HepG2 (cell line): ENCODE measurements at regions not wholly inside any gene's neighbourhood (a gene's known extent, or its start where the extent isn't known, plus 50 kb on each side); places are given as distances from the start of the nearest gene placed in this dataset.

Source experiments
- CREM ChIP-seq, 2 experiments: sonication (generic) in 1 of 2; formaldehyde crosslinking in 1 of 2; IDR thresholded peaks; 2 replicates each; pipeline versions ENCODE4 v1.4.0 to v1.6.1; 2016 to 2020; ENCODE audit warnings: antibody characterized with exemption in 1 of 2, mild to moderate bottlenecking in 1 of 2, missing genetic modification reagents in 1 of 2
- ESRRA ChIP-seq: sonication (generic); formaldehyde crosslinking; IDR thresholded peaks from 2 replicates; pipeline ENCODE4 v1.5.1; 2020; ENCODE audit warnings: mild to moderate bottlenecking, low read depth, missing genetic modification reagents
- FOSL2 ChIP-seq: sonication (generic); formaldehyde crosslinking; IDR thresholded peaks from 2 replicates; pipeline ENCODE4 v1.4.0; 2020; ENCODE audit warnings: missing genetic modification reagents
- ISL2 ChIP-seq: sonication (generic); formaldehyde crosslinking; IDR thresholded peaks from 2 replicates; pipeline ENCODE4 v1.5.0; 2020; ENCODE audit warnings: missing genetic modification reagents
- JUND ChIP-seq: sonication (generic); formaldehyde crosslinking; IDR thresholded peaks from 2 replicates; pipeline ENCODE4 v1.8.0; 2022; ENCODE audit warnings: mild to moderate bottlenecking, missing genetic modification reagents
- NCOA2 ChIP-seq: sonication (generic); formaldehyde crosslinking; IDR thresholded peaks from 2 replicates; pipeline ENCODE4 v1.8.0; 2022; ENCODE audit warnings: inconsistent platforms
- NR2F2 ChIP-seq: IDR thresholded peaks from 2 replicates; pipeline ENCODE4 v1.6.1; 2012; ENCODE audit warnings: low read depth, inconsistent platforms, borderline replicate concordance
- NR2F6 ChIP-seq, 2 experiments: IDR thresholded peaks; 2 replicates each; pipeline ENCODE4 v1.6.1; 2016; ENCODE audit warnings: antibody characterized with exemption in 1 of 2, mild to moderate bottlenecking in 1 of 2
- RARA ChIP-seq: IDR thresholded peaks from 2 replicates; pipeline ENCODE4 v1.6.1; 2016; ENCODE audit warnings: missing genetic modification reagents, missing compliant biosample characterization
- RXRB ChIP-seq: IDR thresholded peaks from 2 replicates; pipeline ENCODE4 v1.6.1; 2016; ENCODE audit warnings: borderline replicate concordance, missing genetic modification reagents, missing compliant biosample characterization
- TCF7 ChIP-seq: sonication (generic); IDR thresholded peaks from 2 replicates; pipeline ENCODE4 v1.6.1; 2016; ENCODE audit warnings: antibody characterized with exemption, low read depth
- ZNF350 ChIP-seq: sonication (generic); formaldehyde crosslinking; IDR thresholded peaks from 2 replicates; pipeline ENCODE4 v1.4.0; 2020; ENCODE audit warnings: mild to moderate bottlenecking, low read depth, missing genetic modification reagents, borderline replicate concordance
- ZNF747 ChIP-seq: sonication (generic); formaldehyde crosslinking; IDR thresholded peaks from 2 replicates; pipeline ENCODE4 v1.8.1; 2023; ENCODE audit warnings: missing genetic modification reagents, mild to moderate bottlenecking, borderline replicate concordance
- TF ChIP-seq, protein P1 (sequence below): sonication (generic); formaldehyde crosslinking; IDR thresholded peaks from 2 replicates; pipeline ENCODE4 v1.8.0; 2022; ENCODE audit warnings: mild to moderate bottlenecking, missing genetic modification reagents
- TF ChIP-seq, protein P2 (sequence below): IDR thresholded peaks from 2 replicates; pipeline ENCODE4 v1.6.1; 2016; ENCODE audit warnings: mild to moderate bottlenecking
- TF ChIP-seq, protein P3 (sequence below): IDR thresholded peaks from 2 replicates; pipeline ENCODE4 v1.6.1; 2012; ENCODE audit warnings: low read depth, low read length, improper control_type of control experiment
- TF ChIP-seq, protein P4 (sequence below): sonication (generic); formaldehyde crosslinking; IDR thresholded peaks from 2 replicates; pipeline ENCODE4 v1.4.0; 2020; ENCODE audit warnings: missing genetic modification reagents, borderline replicate concordance
- TF ChIP-seq, protein P5 (sequence below): sonication (generic); formaldehyde crosslinking; IDR thresholded peaks from 2 replicates; pipeline ENCODE4 v1.4.0; 2020; ENCODE audit warnings: missing genetic modification reagents, mild to moderate bottlenecking, borderline replicate concordance

DNA sequence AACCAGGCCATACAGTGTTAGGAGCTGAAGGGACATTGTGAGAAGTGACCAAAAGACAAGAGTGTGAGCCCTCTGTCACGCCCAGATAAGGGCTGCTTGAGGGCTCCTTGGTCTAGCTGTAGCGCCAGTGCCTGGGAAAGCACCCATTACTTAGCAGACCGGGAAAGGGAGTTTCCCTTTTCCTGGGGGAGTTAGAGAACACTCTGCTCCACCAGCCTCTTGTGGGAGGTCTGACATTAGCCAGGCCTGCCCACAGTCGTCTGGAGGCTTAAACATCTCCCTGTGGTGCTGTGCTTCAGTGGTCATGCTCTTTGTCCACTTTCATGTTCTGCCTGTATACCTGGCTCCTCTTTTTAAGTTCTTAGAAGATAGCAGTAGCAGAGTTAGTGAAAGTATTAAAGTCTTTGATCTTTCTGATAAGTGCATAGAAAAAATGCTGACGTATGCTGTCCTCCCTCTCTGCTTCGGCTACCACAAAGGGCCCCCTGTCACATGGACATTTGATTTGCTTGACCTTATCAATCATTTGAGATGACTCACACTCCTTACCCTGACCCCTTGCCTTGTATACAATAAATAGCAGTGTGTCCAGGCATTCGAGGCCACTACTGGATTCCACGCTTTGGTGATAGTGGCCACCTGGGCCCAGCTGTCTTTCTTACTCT, 201.5 kb upstream of the ECI2 start (continued):
- TF ChIP-seq, protein P1, sequence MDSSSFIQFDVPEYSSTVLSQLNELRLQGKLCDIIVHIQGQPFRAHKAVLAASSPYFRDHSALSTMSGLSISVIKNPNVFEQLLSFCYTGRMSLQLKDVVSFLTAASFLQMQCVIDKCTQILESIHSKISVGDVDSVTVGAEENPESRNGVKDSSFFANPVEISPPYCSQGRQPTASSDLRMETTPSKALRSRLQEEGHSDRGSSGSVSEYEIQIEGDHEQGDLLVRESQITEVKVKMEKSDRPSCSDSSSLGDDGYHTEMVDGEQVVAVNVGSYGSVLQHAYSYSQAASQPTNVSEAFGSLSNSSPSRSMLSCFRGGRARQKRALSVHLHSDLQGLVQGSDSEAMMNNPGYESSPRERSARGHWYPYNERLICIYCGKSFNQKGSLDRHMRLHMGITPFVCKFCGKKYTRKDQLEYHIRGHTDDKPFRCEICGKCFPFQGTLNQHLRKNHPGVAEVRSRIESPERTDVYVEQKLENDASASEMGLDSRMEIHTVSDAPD (CRISPR knock-in tag): no peak
- TF ChIP-seq, protein P2, sequence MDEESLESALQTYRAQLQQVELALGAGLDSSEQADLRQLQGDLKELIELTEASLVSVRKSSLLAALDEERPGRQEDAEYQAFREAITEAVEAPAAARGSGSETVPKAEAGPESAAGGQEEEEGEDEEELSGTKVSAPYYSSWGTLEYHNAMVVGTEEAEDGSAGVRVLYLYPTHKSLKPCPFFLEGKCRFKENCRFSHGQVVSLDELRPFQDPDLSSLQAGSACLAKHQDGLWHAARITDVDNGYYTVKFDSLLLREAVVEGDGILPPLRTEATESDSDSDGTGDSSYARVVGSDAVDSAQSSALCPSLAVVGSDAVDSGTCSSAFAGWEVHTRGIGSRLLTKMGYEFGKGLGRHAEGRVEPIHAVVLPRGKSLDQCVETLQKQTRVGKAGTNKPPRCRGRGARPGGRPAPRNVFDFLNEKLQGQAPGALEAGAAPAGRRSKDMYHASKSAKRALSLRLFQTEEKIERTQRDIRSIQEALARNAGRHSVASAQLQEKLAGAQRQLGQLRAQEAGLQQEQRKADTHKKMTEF (CRISPR knock-in tag): 0 out of 2 replicates have a peak, but pooled peaks have one; percentile 31
- no peak for TF ChIP-seq ZNF747 (CRISPR knock-in tag)
- TF ChIP-seq NR2F6 (IDR thresholded peaks at IDR 0.05): peak; percentile 77
- TF ChIP-seq NR2F6 (CRISPR knock-in tag; IDR thresholded peaks at IDR 0.05): peak; percentile 74
- TF ChIP-seq RXRB (CRISPR knock-in tag): peak; percentile 39; the same call in 1 of the 2 replicates
- TF ChIP-seq CREM (IDR thresholded peaks at IDR 0.05): peak; percentile 36; the same call in 1 of the 2 replicates
- no peak for TF ChIP-seq CREM (CRISPR knock-in tag; IDR thresholded peaks at IDR 0.05)
- peak; percentile 72 for TF ChIP-seq NCOA2 (CRISPR knock-in tag)
- TF ChIP-seq ISL2 (CRISPR knock-in tag): peak; percentile 79
- peak; percentile 87 for TF ChIP-seq TCF7
- peak; percentile 16; the same call in 1 of the 2 replicates for TF ChIP-seq RARA (CRISPR knock-in tag)
- TF ChIP-seq ESRRA (CRISPR knock-in tag): no peak
- TF ChIP-seq FOSL2 (CRISPR knock-in tag): peak; percentile 96
- TF ChIP-seq NR2F2: 0 out of 2 replicates have a peak, but pooled peaks have one; percentile 34
- TF ChIP-seq, protein P3, sequence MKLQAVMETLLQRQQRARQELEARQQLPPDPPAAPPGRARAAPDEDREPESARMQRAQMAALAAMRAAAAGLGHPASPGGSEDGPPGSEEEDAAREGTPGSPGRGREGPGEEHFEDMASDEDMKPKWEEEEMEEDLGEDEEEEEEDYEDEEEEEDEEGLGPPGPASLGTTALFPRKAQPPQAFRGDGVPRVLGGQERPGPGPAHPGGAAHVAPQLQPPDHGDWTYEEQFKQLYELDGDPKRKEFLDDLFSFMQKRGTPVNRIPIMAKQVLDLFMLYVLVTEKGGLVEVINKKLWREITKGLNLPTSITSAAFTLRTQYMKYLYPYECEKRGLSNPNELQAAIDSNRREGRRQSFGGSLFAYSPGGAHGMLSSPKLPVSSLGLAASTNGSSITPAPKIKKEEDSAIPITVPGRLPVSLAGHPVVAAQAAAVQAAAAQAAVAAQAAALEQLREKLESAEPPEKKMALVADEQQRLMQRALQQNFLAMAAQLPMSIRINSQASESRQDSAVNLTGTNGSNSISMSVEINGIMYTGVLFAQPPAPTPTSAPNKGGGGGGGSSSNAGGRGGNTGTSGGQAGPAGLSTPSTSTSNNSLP: peak; percentile 60; the same call in 1 of the 2 replicates
- TF ChIP-seq, protein P4, sequence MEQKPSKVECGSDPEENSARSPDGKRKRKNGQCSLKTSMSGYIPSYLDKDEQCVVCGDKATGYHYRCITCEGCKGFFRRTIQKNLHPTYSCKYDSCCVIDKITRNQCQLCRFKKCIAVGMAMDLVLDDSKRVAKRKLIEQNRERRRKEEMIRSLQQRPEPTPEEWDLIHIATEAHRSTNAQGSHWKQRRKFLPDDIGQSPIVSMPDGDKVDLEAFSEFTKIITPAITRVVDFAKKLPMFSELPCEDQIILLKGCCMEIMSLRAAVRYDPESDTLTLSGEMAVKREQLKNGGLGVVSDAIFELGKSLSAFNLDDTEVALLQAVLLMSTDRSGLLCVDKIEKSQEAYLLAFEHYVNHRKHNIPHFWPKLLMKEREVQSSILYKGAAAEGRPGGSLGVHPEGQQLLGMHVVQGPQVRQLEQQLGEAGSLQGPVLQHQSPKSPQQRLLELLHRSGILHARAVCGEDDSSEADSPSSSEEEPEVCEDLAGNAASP (CRISPR knock-in tag): 0 out of 2 replicates have a peak, but pooled peaks have one; percentile 34
- TF ChIP-seq, protein P5, sequence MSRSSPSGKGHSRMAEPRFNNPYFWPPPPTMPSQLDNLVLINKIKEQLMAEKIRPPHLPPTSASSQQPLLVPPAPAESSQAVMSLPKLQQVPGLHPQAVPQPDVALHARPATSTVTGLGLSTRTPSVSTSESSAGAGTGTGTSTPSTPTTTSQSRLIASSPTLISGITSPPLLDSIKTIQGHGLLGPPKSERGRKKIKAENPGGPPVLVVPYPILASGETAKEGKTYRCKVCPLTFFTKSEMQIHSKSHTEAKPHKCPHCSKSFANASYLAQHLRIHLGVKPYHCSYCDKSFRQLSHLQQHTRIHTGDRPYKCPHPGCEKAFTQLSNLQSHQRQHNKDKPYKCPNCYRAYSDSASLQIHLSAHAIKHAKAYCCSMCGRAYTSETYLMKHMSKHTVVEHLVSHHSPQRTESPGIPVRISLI (CRISPR knock-in tag): peak; percentile 70
- TF ChIP-seq JUND (CRISPR knock-in tag): 0 out of 2 replicates have a peak, but pooled peaks have one; percentile 38
- no peak for TF ChIP-seq ZNF350 (CRISPR knock-in tag)
